OCI-LY7 (cell line): ENCODE measurements at regions not wholly inside any gene's neighbourhood (a gene's known extent, or its start where the extent isn't known, plus 50 kb on each side); places are given as distances from the start of the nearest gene placed in this dataset.

Source experiments
- BruUV-seq: library from RNA; stranded (reverse); fragments of 400-500 nt; replicated peaks from 2 replicates; lab custom pipeline; 2021; lab: Mats Ljungman, UMichigan
- CTCF ChIA-PET: fragments of 300-600 bp; sonication (Branson Sonifier 250); formaldehyde crosslinking; loops from one replicate; lab custom pipeline; 2022; ENCODE audit warnings: antibody characterized with exemption; ENCODE audit not compliant: unreplicated experiment; lab: Charles Lee
- POLR2A ChIA-PET: fragments of 300-600 bp; sonication (Branson Sonifier 250); formaldehyde crosslinking; loops from one replicate; lab custom pipeline; 2022; ENCODE audit warnings: antibody characterized with exemption; lab: Charles Lee
- DNase-seq: peaks from one replicate; pipeline ENCODE4 v3.0.0-alpha.2; 2015; ENCODE audit warnings: low spot score
- H2AFZ ChIP-seq: fragments of 200-600 bp; sonication (generic), shearing (Covaris generic); 2 replicates; pipeline ENCODE4 v1.6.1; 2014; ENCODE audit warnings: mild to moderate bottlenecking, antibody characterized with exemption, low read length, moderate library complexity
- H3K27ac ChIP-seq: fragments of 200-600 bp; sonication (generic); 2 replicates; pipeline ENCODE4 v1.5.1; 2014; ENCODE audit warnings: mixed run types, low read depth, mild to moderate bottlenecking, moderate library complexity, low read length, inconsistent platforms; ENCODE audit not compliant: poor library complexity, severe bottlenecking
- H3K36me3 ChIP-seq: fragments of 200-600 bp; sonication (generic); 2 replicates; pipeline ENCODE4 v1.6.1; 2014; ENCODE audit warnings: mild to moderate bottlenecking, antibody characterized with exemption, low read length, moderate library complexity, mixed read lengths; ENCODE audit not compliant: insufficient read depth
- H3K4me1 ChIP-seq: fragments of 200-600 bp; sonication (generic); 2 replicates; pipeline ENCODE4 v1.5.1; 2014; ENCODE audit warnings: mild to moderate bottlenecking, low read length; ENCODE audit not compliant: insufficient read depth, poor library complexity, severe bottlenecking
- H3K4me2 ChIP-seq: fragments of 200-600 bp; sonication (generic); 2 replicates; pipeline ENCODE4 v1.6.1; 2014; ENCODE audit warnings: mild to moderate bottlenecking, low read length
- H3K4me3 ChIP-seq: fragments of 200-600 bp; sonication (generic); 2 replicates; pipeline ENCODE4 v1.5.1; 2014; ENCODE audit warnings: mild to moderate bottlenecking, low read depth, low read length; ENCODE audit not compliant: poor library complexity, severe bottlenecking
- H3K79me2 ChIP-seq: fragments of 200-600 bp; sonication (generic); 2 replicates; pipeline ENCODE4 v1.6.1; 2016; ENCODE audit warnings: low read depth, mild to moderate bottlenecking, low read length, moderate library complexity, mixed read lengths; ENCODE audit not compliant: insufficient read depth
- H3K9me2 ChIP-seq: fragments of 200-600 bp; sonication (generic); 2 replicates; pipeline ENCODE4 v1.6.1; 2016; ENCODE audit warnings: mild to moderate bottlenecking, low read length, mixed read lengths; ENCODE audit not compliant: insufficient read depth
- H3K9me3 ChIP-seq: fragments of 200-600 bp; sonication (generic); 2 replicates; pipeline ENCODE4 v1.6.1; 2014; ENCODE audit warnings: mild to moderate bottlenecking, mixed run types, low read length, mixed read lengths
- H4K20me1 ChIP-seq: fragments of 200-600 bp; sonication (generic); 2 replicates; pipeline ENCODE4 v1.6.1; 2014; ENCODE audit warnings: mild to moderate bottlenecking, antibody characterized with exemption, low read length, moderate library complexity, mixed read lengths; ENCODE audit not compliant: insufficient read depth
- EZH2phosphoT487 ChIP-seq: fragments of 200-600 bp; sonication (generic); IDR thresholded peaks from 2 replicates; pipeline ENCODE4 v1.6.1; 2018; ENCODE audit warnings: low read depth, borderline replicate concordance, mild to moderate bottlenecking, mixed run types, antibody characterized with exemption, low read length, moderate library complexity, mixed read lengths
- intact Hi-C: fragments of 100-400 bp; cut with micrococcal nuclease; formaldehyde crosslinking; loops from one replicate; pipeline ENCODE4 v1.10.0; 2022; ENCODE audit not compliant: unreplicated experiment
- TF ChIP-seq, protein P1 (sequence below): fragments of 200-600 bp; sonication (generic); conservative IDR thresholded peaks from 2 replicates; pipeline ENCODE4 v1.5.1; 2014; ENCODE audit warnings: mild to moderate bottlenecking, antibody characterized with exemption, low read length, moderate library complexity, mixed read lengths

DNA sequence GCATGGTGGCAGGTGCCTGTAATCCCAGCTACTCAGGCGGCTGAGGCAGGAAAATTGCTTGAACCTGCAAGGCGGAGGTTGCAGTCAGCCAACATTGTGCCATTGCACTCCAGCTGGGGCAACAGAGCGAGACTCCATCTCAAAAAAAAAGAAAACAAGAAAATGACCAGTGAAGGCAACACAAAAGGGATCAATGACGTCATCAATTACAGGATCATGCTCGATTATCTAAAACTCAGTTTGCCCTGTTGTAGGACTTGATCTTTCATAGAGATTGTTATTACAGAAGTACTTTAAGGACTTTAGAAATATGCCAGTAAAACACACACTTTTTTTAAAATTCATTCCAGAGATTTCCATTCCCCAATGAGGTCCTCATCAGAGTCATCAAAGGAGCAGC lies 147.8 kb downstream of the ETS2 start:
- ChIA-PET POLR2A (no interaction called here), CTCF (no interaction called here)
- no peak for TF ChIP-seq EZH2phosphoT487
- TF ChIP-seq, protein P1, sequence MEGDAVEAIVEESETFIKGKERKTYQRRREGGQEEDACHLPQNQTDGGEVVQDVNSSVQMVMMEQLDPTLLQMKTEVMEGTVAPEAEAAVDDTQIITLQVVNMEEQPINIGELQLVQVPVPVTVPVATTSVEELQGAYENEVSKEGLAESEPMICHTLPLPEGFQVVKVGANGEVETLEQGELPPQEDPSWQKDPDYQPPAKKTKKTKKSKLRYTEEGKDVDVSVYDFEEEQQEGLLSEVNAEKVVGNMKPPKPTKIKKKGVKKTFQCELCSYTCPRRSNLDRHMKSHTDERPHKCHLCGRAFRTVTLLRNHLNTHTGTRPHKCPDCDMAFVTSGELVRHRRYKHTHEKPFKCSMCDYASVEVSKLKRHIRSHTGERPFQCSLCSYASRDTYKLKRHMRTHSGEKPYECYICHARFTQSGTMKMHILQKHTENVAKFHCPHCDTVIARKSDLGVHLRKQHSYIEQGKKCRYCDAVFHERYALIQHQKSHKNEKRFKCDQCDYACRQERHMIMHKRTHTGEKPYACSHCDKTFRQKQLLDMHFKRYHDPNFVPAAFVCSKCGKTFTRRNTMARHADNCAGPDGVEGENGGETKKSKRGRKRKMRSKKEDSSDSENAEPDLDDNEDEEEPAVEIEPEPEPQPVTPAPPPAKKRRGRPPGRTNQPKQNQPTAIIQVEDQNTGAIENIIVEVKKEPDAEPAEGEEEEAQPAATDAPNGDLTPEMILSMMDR: no peak
- no TSS peak for BruUV-seq
- intact Hi-C loops: no loop called here
- Histone ChIP-seq H3K4me1 (no peaks in the 10 kb centered on the region), H3K79me2 (no peaks in the 10 kb centered on the region), H3K27ac (no peak overlapping the region), H3K4me3 (no peak overlapping the region), H3K36me3 (no peaks in the 10 kb centered on the region), H2AFZ (no peak overlapping the region), H3K9me2 (no peaks in the 10 kb centered on the region), H3K9me3 (0 out of 2 replicates have a peak, but pooled peaks cover 4% of the 10 kb centered on the region), H3K4me2 (no peak overlapping the region), H4K20me1 (no peaks in the 10 kb centered on the region)
- DNase-seq: no peak

DNA sequence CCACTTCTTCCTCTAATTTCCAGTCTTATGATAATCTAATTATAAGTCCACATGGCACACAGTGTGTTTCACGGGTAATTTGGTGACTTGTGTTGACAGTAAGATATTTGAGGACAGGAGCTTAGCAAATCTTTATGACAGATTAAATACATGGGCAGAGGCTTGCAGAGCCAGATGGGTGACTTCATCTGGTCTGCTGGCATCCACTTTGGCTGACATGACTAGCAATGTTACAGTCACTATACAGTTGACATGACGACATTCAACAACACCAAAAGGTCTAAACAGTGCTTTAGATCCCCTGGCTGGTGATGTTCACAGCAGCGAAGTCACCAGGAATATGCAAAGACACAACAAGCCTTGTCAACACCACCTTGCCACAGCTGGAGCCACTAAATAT lies 147.2 kb downstream of the ETS2 start:
- no peak for TF ChIP-seq EZH2phosphoT487
- TF ChIP-seq, protein P1: no peak
- DNase-seq: no peak
- Histone ChIP-seq H3K9me3 (0 out of 2 replicates have a peak, but pooled peaks cover 4% of the 10 kb centered on the region), H4K20me1 (no peaks in the 10 kb centered on the region), H3K4me1 (no peaks in the 10 kb centered on the region), H3K79me2 (no peaks in the 10 kb centered on the region), H2AFZ (no peak overlapping the region), H3K27ac (no peak overlapping the region), H3K4me2 (no peak overlapping the region), H3K36me3 (no peaks in the 10 kb centered on the region), H3K9me2 (no peaks in the 10 kb centered on the region), H3K4me3 (no peak overlapping the region)
- BruUV-seq: no TSS peak
- intact Hi-C loops: no loop called here
- ChIA-PET CTCF (no interaction called here), POLR2A (no interaction called here)

DNA sequence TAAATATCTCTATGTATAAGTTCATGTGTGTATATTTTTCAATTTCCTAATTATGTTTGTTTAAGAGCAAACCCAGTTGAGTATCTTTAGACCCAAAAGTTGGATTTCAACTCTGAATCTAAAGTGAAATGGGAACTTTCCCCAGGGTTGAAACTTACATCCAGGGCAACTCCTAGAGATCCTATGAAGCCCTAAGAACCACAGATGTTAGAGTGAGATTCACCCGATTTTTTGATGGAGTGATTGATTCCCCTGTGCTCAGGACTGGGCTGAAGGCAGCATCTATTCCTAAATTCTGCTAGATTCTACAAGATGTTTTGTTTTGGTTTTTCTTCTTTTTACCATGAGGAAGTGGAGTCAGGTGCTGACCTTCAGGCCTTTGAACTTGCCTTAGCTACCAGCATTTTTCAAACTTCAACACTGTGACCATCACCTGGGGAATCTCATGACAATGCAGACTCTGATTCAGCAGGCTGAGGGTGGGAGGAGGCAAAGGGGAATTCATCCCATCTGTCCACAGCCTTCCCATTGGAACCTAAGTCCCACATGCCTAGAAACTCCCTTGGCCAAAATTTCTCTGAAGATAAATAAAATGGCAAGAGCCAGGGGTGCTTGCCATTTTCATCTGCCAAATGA lies 145.5 kb downstream of the ETS2 start:
- no TSS peak for BruUV-seq
- no peak for DNase-seq
- Histone ChIP-seq H3K36me3 (no peaks in the 10 kb centered on the region), H3K4me1 (no peaks in the 10 kb centered on the region), H3K4me2 (no peak overlapping the region), H2AFZ (no peak overlapping the region), H4K20me1 (no peaks in the 10 kb centered on the region), H3K9me3 (0 out of 2 replicates have a peak, but pooled peaks cover 4% of the 10 kb centered on the region), H3K9me2 (no peaks in the 10 kb centered on the region), H3K79me2 (no peaks in the 10 kb centered on the region), H3K4me3 (no peak overlapping the region), H3K27ac (no peak overlapping the region)
- POLR2A ChIA-PET: interaction anchor here (0.7 kb wide), 1 partner anchor 114 kb away, joined by 3 read pairs; no protein-coding TSS in a partner anchor
- TF ChIP-seq, protein P1: no peak
- TF ChIP-seq EZH2phosphoT487: no peak
- CTCF ChIA-PET: no interaction called here
- intact Hi-C loops: no loop called here
